SJSA1 (cell line): ENCODE measurements at regions not wholly inside any gene's neighbourhood (a gene's known extent, or its start where the extent isn't known, plus 50 kb on each side); places are given as distances from the start of the nearest gene placed in this dataset.

Experiments
- DNase-seq, 2 experiments: peaks; one replicate each; pipeline ENCODE4 v3.0.0-alpha.2; 2015 to 2020; ENCODE audit warnings: low spot score in 2 of 2, low read depth in 1 of 2
- H3K27ac ChIP-seq: fragments of 250-450 bp; sonication (Bioruptor Pico); 2 replicates; pipeline ENCODE4 v1.5.1; 2020; ENCODE audit warnings: mild to moderate bottlenecking, moderate library complexity
- H3K27me3 ChIP-seq: fragments of 250-450 bp; sonication (Bioruptor Pico); replicated peaks from 2 replicates; pipeline ENCODE4 v1.5.1; 2020; ENCODE audit warnings: mild to moderate bottlenecking, moderate library complexity
- H3K36me3 ChIP-seq: fragments of 250-450 bp; sonication (Bioruptor Pico); 2 replicates; pipeline ENCODE4 v1.5.1; 2020; ENCODE audit warnings: mild to moderate bottlenecking
- H3K4me1 ChIP-seq: fragments of 250-450 bp; sonication (Bioruptor Pico); replicated peaks from 2 replicates; pipeline ENCODE4 v1.6.1; 2021; ENCODE audit warnings: mild to moderate bottlenecking
- H3K4me3 ChIP-seq: fragments of 250-450 bp; sonication (Bioruptor Pico); 2 replicates; pipeline ENCODE4 v1.5.1; 2020; ENCODE audit warnings: mild to moderate bottlenecking
- H3K9me3 ChIP-seq: fragments of 250-450 bp; sonication (Bioruptor Pico); replicated peaks from 2 replicates; pipeline ENCODE4 v1.5.1; 2020; ENCODE audit warnings: mild to moderate bottlenecking

DNA sequence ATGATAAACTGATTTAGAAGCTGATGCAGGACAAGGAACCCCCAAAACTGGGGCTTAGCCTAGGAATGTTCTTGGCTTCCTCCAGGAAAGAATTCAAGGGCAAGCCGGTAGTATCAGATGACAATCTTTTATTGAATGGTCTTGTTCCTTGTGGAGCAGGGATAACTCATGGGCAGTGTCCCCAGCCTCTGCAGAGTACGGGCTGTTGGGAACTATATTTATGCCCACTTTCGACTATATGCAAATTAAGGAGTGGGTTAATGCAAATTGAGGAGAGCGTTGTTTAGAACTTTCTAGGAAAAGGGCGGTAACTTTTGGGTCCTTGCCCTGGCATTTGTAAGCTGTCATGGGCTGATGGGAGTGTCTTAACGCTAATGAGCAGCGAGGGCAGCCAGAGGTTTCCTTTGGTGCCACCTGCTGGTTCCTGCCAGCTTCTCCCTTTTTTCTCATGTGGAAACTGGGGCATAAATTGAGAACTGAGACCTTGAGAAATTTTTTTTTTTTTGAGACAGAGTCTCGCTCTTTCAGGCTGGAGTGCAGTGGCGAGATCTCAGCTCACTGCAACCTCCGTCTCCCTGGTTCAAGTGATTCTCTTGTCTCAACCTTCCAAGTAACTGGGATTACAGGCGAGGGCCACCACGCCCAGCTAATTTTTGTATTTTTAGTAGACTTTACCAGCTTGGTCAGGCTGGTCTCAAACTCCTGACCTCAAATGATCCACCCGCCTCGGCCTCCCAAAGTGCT, 79.4 kb upstream of the ABCC4 start:
- H3K27me3 ChIP-seq = peaks cover 6% of the 10 kb centered on the region; the same call in 1 of the 2 replicates
- no peaks in the 10 kb centered on the region for H3K9me3 ChIP-seq
- H3K36me3 ChIP-seq = no peaks in the 10 kb centered on the region
- H3K4me1 ChIP-seq = no peaks in the 10 kb centered on the region
- peak; percentile 62 to 65 for DNase-seq
- H3K27ac ChIP-seq = no peak overlapping the region
- no peak overlapping the region for H3K4me3 ChIP-seq

GRCh38 chr13:95381212-95381527, 79.9 kb upstream of the ABCC4 start:
- H3K4me1 ChIP-seq = no peaks in the 10 kb centered on the region
- H3K9me3 ChIP-seq = no peaks in the 10 kb centered on the region
- no peak for DNase-seq
- no peaks in the 10 kb centered on the region for H3K36me3 ChIP-seq
- no peak overlapping the region for H3K27ac ChIP-seq
- H3K4me3 ChIP-seq = no peak overlapping the region
- H3K27me3 ChIP-seq = peaks cover 6% of the 10 kb centered on the region; the same call in 1 of the 2 replicates

DNA sequence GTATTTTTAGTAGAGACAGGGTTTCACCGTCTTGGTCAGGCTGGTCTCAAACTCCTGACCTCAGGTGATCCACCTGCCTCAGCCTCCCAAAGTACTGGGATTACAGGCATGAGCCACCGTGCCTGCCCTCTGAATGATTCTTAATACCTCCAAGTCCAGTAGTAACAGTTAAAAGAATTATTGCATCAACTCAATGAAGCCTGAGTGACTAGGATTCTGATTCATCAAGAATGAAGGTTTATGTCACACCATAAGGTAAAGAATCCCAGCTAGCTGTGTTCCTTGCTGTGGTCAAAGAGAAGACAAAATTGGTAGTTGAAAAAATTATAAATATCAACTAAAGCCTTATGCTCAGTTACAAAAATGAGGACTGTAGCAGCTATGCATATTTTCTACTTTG, 81.2 kb upstream of the ABCC4 start:
- Histone ChIP-seq H3K9me3 (no peaks in the 10 kb centered on the region), H3K36me3 (no peaks in the 10 kb centered on the region), H3K27ac (no peak overlapping the region), H3K4me1 (no peaks in the 10 kb centered on the region), H3K4me3 (no peak overlapping the region), H3K27me3 (peaks cover 6% of the 10 kb centered on the region; the same call in 1 of the 2 replicates)
- no peak for DNase-seq

GRCh38 chr13:95382916-95383315, 81.7 kb upstream of the ABCC4 start:
- H3K4me3 ChIP-seq = no peak overlapping the region
- no peaks in the 10 kb centered on the region for H3K9me3 ChIP-seq
- no peaks in the 10 kb centered on the region for H3K4me1 ChIP-seq
- H3K27me3 ChIP-seq = peaks cover 6% of the 10 kb centered on the region; the same call in 1 of the 2 replicates
- no peak for DNase-seq
- no peaks in the 10 kb centered on the region for H3K36me3 ChIP-seq
- no peak overlapping the region for H3K27ac ChIP-seq

DNA sequence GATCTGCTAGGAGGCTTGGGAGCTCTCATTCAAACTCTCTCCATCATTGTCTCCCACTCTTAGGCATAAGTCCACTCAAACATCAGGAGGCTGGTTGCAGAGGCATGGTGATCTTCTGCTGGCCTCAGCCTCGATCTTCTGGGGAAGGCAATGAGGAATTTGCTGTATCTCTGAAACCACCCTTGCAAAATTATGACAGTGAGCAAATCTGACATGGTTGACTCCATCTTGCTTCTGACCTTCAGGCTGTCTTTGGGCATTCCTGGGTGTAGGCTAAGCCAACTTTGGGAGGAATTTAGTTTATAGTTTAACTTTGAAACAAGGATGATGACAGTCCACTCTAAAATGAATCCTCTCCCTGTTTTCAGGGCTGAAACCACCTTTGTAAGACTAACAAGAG, 84.1 kb upstream of the ABCC4 start:
- no peak for DNase-seq
- Histone ChIP-seq H3K27ac (no peak overlapping the region), H3K27me3 (0 out of 2 replicates have a peak, but pooled peaks cover 4% of the 10 kb centered on the region), H3K4me1 (no peaks in the 10 kb centered on the region), H3K36me3 (no peaks in the 10 kb centered on the region), H3K9me3 (no peaks in the 10 kb centered on the region), H3K4me3 (no peak overlapping the region)

GRCh38 chr13:95385798-95386197, 84.5 kb upstream of the ABCC4 start:
- Histone ChIP-seq H3K4me1 (no peaks in the 10 kb centered on the region), H3K36me3 (no peaks in the 10 kb centered on the region), H3K27me3 (0 out of 2 replicates have a peak, but pooled peaks cover 4% of the 10 kb centered on the region), H3K27ac (no peak overlapping the region), H3K4me3 (no peak overlapping the region), H3K9me3 (no peaks in the 10 kb centered on the region)
- no peak for DNase-seq

GRCh38 chr13:95386370-95386769, 85.1 kb upstream of the ABCC4 start:
- no peak for DNase-seq
- Histone ChIP-seq H3K27ac (no peak overlapping the region), H3K9me3 (no peaks in the 10 kb centered on the region)

DNA sequence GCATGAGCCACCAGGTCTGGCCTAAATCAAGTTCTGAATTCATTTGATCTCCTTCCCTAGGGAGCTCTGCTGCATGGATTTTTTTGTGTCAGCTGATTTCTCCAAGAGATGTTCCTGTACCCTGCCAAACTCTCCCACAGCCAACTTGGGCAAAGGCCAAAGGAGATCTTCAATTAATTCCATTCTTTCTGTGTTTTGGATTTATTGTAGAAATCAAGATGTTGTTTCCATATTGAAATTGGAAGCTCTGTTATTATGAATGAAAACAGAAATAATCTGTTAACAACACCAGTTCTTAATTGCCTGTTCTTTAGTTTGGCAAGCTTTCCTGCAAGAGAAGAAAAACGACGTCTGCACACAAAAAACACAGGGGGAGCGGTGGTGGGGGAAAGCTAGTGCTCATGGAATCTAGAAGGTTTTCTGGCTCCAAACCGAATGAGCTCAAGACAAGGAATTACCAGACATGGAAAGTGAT, 86.5 kb upstream of the ABCC4 start:
- no peak for DNase-seq

More at GRCh38 chr13:95386370-95386769, 85.1 kb upstream of the ABCC4 start:
- Histone ChIP-seq H3K27me3 (0 out of 2 replicates have a peak, but pooled peaks cover 4% of the 10 kb centered on the region), H3K4me3 (no peak overlapping the region), H3K36me3 (no peaks in the 10 kb centered on the region), H3K4me1 (no peaks in the 10 kb centered on the region)

DNA sequence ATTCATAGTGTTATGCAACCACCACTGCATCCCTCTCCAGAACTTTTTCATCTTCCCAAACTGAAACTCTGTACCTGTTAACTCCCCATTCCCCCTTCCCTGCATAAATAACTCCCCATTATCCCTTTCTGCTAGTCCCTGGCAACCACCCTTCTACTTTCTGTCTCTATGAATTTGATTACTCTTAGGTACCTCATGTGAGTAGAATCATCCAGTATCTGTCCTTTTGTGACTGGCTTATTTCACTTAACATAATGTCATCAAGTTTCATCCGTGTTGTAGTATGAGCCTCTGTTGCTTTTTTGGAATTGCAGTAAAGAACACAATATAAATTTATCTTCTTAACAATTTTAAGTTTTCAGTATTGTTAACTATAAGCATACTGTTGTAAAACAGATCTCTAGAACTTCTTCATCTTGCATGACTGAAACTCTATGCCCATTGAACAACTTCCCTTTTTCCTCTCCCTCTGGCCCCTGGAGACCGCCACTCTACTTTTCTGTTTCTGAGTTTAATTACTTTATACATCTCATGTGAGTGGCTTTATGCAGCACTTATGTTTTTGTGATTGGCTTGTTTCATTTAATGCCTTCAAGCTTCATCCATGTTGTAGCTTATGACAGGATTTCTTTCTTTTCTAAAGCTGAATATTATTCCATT, 87.3 kb upstream of the ABCC4 start:
- H3K4me3 ChIP-seq = no peak overlapping the region
- 0 out of 2 replicates have a peak, but pooled peaks cover 4% of the 10 kb centered on the region for H3K27me3 ChIP-seq
- H3K27ac ChIP-seq = no peak overlapping the region
- H3K9me3 ChIP-seq = no peaks in the 10 kb centered on the region
- H3K4me1 ChIP-seq = no peaks in the 10 kb centered on the region
- no peaks in the 10 kb centered on the region for H3K36me3 ChIP-seq
- no peak for DNase-seq

More for the DNA sequence above, 86.5 kb upstream of the ABCC4 start:
- Histone ChIP-seq H3K4me1 (no peaks in the 10 kb centered on the region), H3K4me3 (no peak overlapping the region), H3K36me3 (no peaks in the 10 kb centered on the region), H3K27ac (no peak overlapping the region), H3K27me3 (0 out of 2 replicates have a peak, but pooled peaks cover 4% of the 10 kb centered on the region), H3K9me3 (no peaks in the 10 kb centered on the region)

DNA sequence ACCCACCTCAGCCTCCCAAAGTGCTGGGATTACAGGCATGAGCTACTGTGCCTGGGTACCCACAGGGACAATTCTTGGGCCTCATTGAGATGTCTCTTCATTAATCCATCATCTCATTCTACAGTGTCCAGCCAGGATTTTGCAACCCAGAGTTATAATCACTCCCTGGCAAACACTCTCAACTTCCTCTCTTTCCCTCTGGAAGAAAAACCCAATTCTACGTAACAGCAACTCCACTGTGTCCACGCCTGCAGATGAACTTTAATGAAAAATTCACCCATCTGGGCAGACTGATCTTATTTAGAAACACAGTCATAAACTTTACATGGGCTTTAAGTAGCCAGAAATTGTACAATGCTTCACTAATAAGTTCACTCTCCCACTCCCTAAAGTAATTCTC, 90.1 kb upstream of the ABCC4 start:
- H3K4me3 ChIP-seq = no peak overlapping the region
- H3K4me1 ChIP-seq = no peaks in the 10 kb centered on the region
- no peaks in the 10 kb centered on the region for H3K36me3 ChIP-seq
- H3K27me3 ChIP-seq = 0 out of 2 replicates have a peak, but pooled peaks cover 4% of the 10 kb centered on the region
- H3K27ac ChIP-seq = no peak overlapping the region
- H3K9me3 ChIP-seq = no peaks in the 10 kb centered on the region
- DNase-seq = no peak

GRCh38 chr13:95391785-95392184, 90.5 kb upstream of the ABCC4 start:
- no peak for DNase-seq
- Histone ChIP-seq H3K4me3 (no peak overlapping the region), H3K36me3 (no peaks in the 10 kb centered on the region), H3K27ac (no peak overlapping the region), H3K9me3 (no peaks in the 10 kb centered on the region), H3K4me1 (no peaks in the 10 kb centered on the region), H3K27me3 (0 out of 2 replicates have a peak, but pooled peaks cover 4% of the 10 kb centered on the region)

GRCh38 chr13:95392597-95392996, 91.3 kb upstream of the ABCC4 start:
- Histone ChIP-seq H3K4me3 (no peak overlapping the region), H3K27ac (no peak overlapping the region), H3K27me3 (0 out of 2 replicates have a peak, but pooled peaks cover 4% of the 10 kb centered on the region), H3K36me3 (no peaks in the 10 kb centered on the region), H3K9me3 (no peaks in the 10 kb centered on the region), H3K4me1 (no peaks in the 10 kb centered on the region)
- no peak for DNase-seq

GRCh38 chr13:95403349-95404140, 102.3 kb upstream of the ABCC4 start:
- no peaks in the 10 kb centered on the region for H3K9me3 ChIP-seq
- no peak overlapping the region for H3K4me3 ChIP-seq
- no peak overlapping the region for H3K27ac ChIP-seq
- no peaks in the 10 kb centered on the region for H3K27me3 ChIP-seq
- DNase-seq = no peak
- H3K36me3 ChIP-seq = no peaks in the 10 kb centered on the region
- no peaks in the 10 kb centered on the region; the same call in 1 of the 2 replicates for H3K4me1 ChIP-seq
